Glutamatergic neuron (in vitro differentiated cells): ENCODE measurements at regions not wholly inside any gene's neighbourhood (a gene's known extent, or its start where the extent isn't known, plus 50 kb on each side); places are given as distances from the start of the nearest gene placed in this dataset.

Experiments
- DNase-seq: peaks from one replicate; pipeline ENCODE4 v3.0.0; 2022
- H3K27ac Mint-ChIP-seq: one replicate; pipeline ENCODE4 v1.8.0; 2020; ENCODE audit warnings: mild to moderate bottlenecking, mixed read lengths, inconsistent platforms; ENCODE audit not compliant: unreplicated experiment
- H3K27me3 Mint-ChIP-seq: one replicate; pipeline ENCODE4 v1.8.0; 2020; ENCODE audit warnings: mild to moderate bottlenecking, moderate library complexity, mixed read lengths, inconsistent platforms; ENCODE audit not compliant: unreplicated experiment
- H3K36me3 Mint-ChIP-seq: one replicate; pipeline ENCODE4 v1.8.0; 2020; ENCODE audit warnings: mild to moderate bottlenecking, mixed read lengths, inconsistent platforms; ENCODE audit not compliant: unreplicated experiment
- H3K4me1 Mint-ChIP-seq: one replicate; pipeline ENCODE4 v1.8.0; 2020; ENCODE audit warnings: mild to moderate bottlenecking, low read depth, mixed read lengths, inconsistent platforms; ENCODE audit not compliant: unreplicated experiment
- H3K4me3 Mint-ChIP-seq: one replicate; pipeline ENCODE4 v1.8.0; 2020; ENCODE audit warnings: mild to moderate bottlenecking, mixed read lengths, inconsistent platforms; ENCODE audit not compliant: unreplicated experiment
- H3K9me3 Mint-ChIP-seq: one replicate; pipeline ENCODE4 v1.8.0; 2020; ENCODE audit warnings: mild to moderate bottlenecking, moderate library complexity, mixed read lengths, inconsistent platforms; ENCODE audit not compliant: unreplicated experiment
- CTCF ChIP-seq: fragments of 200-600 bp; sonication (generic); IDR thresholded peaks from one replicate; pipeline ENCODE4 v1.5.0; 2021; ENCODE audit not compliant: partially characterized antibody, unreplicated experiment

GRCh38 chr12:118467641-118468305 lies 91.4 kb downstream of the SUDS3 start:
- Mint-ChIP-seq H3K27me3 (no peaks in the 10 kb centered on the region), H3K36me3 (no peaks in the 10 kb centered on the region), H3K9me3 (no peaks in the 10 kb centered on the region), H3K4me1 (no peaks in the 10 kb centered on the region), H3K4me3 (no peak overlapping the region), H3K27ac (no peak overlapping the region)
- DNase-seq, result no peak
- no peak for TF ChIP-seq CTCF

- H3K9me3 Mint-ChIP-seq, result no peaks in the 10 kb centered on the region
- H3K27me3 Mint-ChIP-seq, result no peaks in the 10 kb centered on the region
- H3K4me3 Mint-ChIP-seq, result no peak overlapping the region
- DNase-seq, result no peak
- H3K36me3 Mint-ChIP-seq, result no peaks in the 10 kb centered on the region
- H3K4me1 Mint-ChIP-seq, result no peaks in the 10 kb centered on the region
- TF ChIP-seq CTCF, result no peak
- H3K27ac Mint-ChIP-seq, result no peak overlapping the region
These were observed 96.6 kb downstream of the SUDS3 start for GRCh38 chr12:118472940-118473339.

GRCh38 chr12:118480235-118480634 lies 103.9 kb downstream of the SUDS3 start:
- Mint-ChIP-seq H3K27ac (no peak overlapping the region), H3K4me3 (no peak overlapping the region), H3K4me1 (no peaks in the 10 kb centered on the region), H3K36me3 (no peaks in the 10 kb centered on the region), H3K27me3 (no peaks in the 10 kb centered on the region), H3K9me3 (no peaks in the 10 kb centered on the region)
- TF ChIP-seq CTCF, result no peak
- DNase-seq, result no peak

GRCh38 chr12:118488034-118488433 lies 111.7 kb downstream of the SUDS3 start:
- H3K9me3 Mint-ChIP-seq, result peaks cover 8% of the 10 kb centered on the region
- TF ChIP-seq CTCF, result no peak
- peaks cover 3% of the 10 kb centered on the region for H3K27me3 Mint-ChIP-seq
- H3K4me1 Mint-ChIP-seq, result no peaks in the 10 kb centered on the region
- no peak for DNase-seq
- H3K4me3 Mint-ChIP-seq, result no peak overlapping the region
- peaks cover 18% of the 10 kb centered on the region for H3K36me3 Mint-ChIP-seq
- H3K27ac Mint-ChIP-seq, result no peak overlapping the region

GRCh38 chr12:118493962-118494361 lies 117.6 kb downstream of the SUDS3 start:
- H3K9me3 Mint-ChIP-seq, result peaks cover 4% of the 10 kb centered on the region
- TF ChIP-seq CTCF, result no peak
- H3K27ac Mint-ChIP-seq, result no peak overlapping the region
- H3K27me3 Mint-ChIP-seq, result peaks cover 3% of the 10 kb centered on the region
- H3K4me3 Mint-ChIP-seq, result no peak overlapping the region
- DNase-seq, result no peak
- peaks cover 4% of the 10 kb centered on the region for H3K36me3 Mint-ChIP-seq
- H3K4me1 Mint-ChIP-seq, result no peaks in the 10 kb centered on the region
